SJSA1 (cell line): ENCODE measurements at regions not wholly inside any gene's neighbourhood (a gene's known extent, or its start where the extent isn't known, plus 50 kb on each side); places are given as distances from the start of the nearest gene placed in this dataset.

ENCODE experiments used
- DNase-seq, 2 experiments: peaks; one replicate each; pipeline ENCODE4 v3.0.0-alpha.2; 2015 to 2020; ENCODE audit warnings: low spot score in 2 of 2, low read depth in 1 of 2
- H3K27ac ChIP-seq: fragments of 250-450 bp; sonication (Bioruptor Pico); 2 replicates; pipeline ENCODE4 v1.5.1; 2020; ENCODE audit warnings: mild to moderate bottlenecking, moderate library complexity
- H3K27me3 ChIP-seq: fragments of 250-450 bp; sonication (Bioruptor Pico); replicated peaks from 2 replicates; pipeline ENCODE4 v1.5.1; 2020; ENCODE audit warnings: mild to moderate bottlenecking, moderate library complexity
- H3K36me3 ChIP-seq: fragments of 250-450 bp; sonication (Bioruptor Pico); 2 replicates; pipeline ENCODE4 v1.5.1; 2020; ENCODE audit warnings: mild to moderate bottlenecking
- H3K4me1 ChIP-seq: fragments of 250-450 bp; sonication (Bioruptor Pico); replicated peaks from 2 replicates; pipeline ENCODE4 v1.6.1; 2021; ENCODE audit warnings: mild to moderate bottlenecking
- H3K4me3 ChIP-seq: fragments of 250-450 bp; sonication (Bioruptor Pico); 2 replicates; pipeline ENCODE4 v1.5.1; 2020; ENCODE audit warnings: mild to moderate bottlenecking
- H3K9me3 ChIP-seq: fragments of 250-450 bp; sonication (Bioruptor Pico); replicated peaks from 2 replicates; pipeline ENCODE4 v1.5.1; 2020; ENCODE audit warnings: mild to moderate bottlenecking

DNA sequence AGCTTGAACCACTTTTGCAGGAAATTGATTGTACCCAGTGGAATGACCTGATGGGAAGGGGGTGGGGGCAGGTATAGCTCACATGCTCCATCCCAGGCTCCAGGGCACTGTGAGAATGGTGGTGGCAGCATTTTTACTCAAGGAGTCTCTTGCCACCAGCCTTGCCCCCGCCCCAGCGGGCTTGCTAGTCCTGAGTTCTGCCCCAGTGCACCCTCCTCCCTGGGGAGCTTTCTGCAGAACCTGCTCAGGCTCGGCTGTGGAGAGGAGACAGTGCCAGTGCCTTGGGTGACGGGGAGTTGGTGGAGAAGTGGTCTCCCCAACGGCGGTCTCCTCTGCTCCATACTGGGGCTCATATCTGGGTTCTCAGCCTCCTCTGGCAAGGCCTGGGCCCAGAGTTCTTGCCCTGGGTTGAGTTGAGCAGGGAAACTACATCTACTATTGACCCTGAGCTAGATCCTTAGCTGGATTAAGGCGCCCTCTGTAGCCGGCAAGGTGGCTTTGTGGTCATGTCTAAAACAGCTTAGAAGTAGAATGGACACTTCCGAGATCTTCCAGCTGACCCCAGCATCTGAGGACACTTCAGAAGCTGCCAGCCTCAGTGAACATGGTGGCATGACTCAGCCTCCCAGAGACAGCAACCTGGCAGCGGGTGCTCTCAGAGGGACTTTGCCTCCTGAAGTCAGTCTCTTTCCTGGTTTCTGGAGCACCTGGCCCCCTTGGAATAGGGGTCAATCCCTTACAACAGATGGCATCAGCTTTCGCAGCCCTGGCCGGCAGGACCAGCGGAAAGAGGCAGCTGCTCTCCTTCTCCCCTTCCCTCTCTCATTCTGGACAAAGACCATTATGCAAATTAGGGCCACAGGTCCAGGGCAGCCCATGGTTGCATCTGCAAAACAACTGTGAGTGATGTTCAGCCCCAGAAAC is 363.4 kb upstream of the MKI67 start:
- DNase-seq = no peak
- Histone ChIP-seq H3K4me1 (no peaks in the 10 kb centered on the region), H3K9me3 (peaks cover 10% of the 10 kb centered on the region), H3K36me3 (no peaks in the 10 kb centered on the region), H3K27me3 (no peaks in the 10 kb centered on the region), H3K4me3 (no peak overlapping the region), H3K27ac (no peak overlapping the region)

DNA sequence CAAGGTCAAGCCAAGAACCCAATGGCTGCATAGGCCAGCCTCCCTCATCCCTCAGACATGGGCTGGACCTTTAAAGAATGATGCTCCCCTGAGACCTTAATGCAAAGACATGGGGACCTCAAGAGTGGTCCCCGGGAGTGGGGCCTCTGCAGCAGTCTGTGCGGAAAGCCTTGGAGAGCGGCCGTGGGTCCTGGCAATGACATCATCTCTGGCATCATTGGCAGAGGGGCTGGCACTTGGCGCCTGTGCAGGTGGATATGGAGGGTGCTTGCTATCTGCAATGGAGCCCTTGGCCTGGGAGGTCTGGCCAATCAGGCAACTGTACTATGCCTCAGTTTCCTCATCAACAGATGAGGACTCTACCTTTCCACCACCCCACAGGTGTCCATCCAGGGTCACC is 365.5 kb upstream of the MKI67 start:
- Histone ChIP-seq H3K4me1 (no peaks in the 10 kb centered on the region), H3K27ac (no peak overlapping the region), H3K27me3 (no peaks in the 10 kb centered on the region), H3K4me3 (no peak overlapping the region), H3K36me3 (no peaks in the 10 kb centered on the region), H3K9me3 (peaks cover 7% of the 10 kb centered on the region)
- DNase-seq = no peak

DNA sequence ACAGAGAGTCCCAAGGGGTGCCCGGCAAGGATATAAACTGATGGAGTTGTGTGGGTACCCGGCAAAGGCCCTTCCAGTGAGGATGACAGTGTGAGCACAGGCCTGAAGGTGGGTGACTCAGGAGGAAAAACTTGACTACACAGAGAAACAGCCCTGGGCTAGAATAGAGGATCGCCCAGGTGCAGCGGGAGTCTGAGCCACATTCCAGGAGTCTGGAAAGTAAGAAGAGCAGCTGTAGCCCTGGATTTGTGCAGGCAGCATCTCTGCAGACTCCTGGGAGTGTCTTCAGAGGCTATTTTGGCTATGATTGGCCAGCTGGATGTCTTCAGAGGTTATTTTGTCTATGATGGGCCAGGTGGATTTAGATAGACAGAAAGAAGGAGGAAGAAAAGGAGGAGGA is 367.6 kb upstream of the MKI67 start:
- no peak for DNase-seq
- H3K27me3 ChIP-seq = no peaks in the 10 kb centered on the region
- no peaks in the 10 kb centered on the region for H3K4me1 ChIP-seq
- 0 out of 2 replicates have a peak, but pooled peaks cover 3% of the 10 kb centered on the region for H3K9me3 ChIP-seq
- no peak overlapping the region for H3K27ac ChIP-seq
- no peak overlapping the region for H3K4me3 ChIP-seq
- H3K36me3 ChIP-seq = no peaks in the 10 kb centered on the region

DNA sequence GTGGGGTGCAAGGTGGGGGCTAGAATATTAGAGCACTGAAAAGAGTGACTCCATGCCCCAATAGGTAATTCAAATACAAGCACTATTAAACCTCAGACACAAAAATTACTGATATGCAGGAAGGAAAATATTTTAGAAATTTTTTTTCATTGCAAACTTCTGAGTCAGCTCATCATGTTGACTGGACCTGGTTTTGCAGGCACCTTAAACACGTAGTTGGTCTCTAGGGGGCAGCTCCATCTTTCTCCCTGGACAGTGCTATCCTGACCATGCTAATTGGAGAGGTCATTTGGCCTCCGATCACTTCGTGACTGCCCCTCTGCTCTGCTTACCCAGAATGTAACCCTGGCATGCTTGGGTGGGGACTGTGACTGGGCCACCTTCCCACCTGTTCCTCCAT is 368.4 kb upstream of the MKI67 start:
- H3K27me3 ChIP-seq = no peaks in the 10 kb centered on the region
- 0 out of 2 replicates have a peak, but pooled peaks cover 3% of the 10 kb centered on the region for H3K9me3 ChIP-seq
- H3K27ac ChIP-seq = no peak overlapping the region
- H3K36me3 ChIP-seq = no peaks in the 10 kb centered on the region
- H3K4me3 ChIP-seq = no peak overlapping the region
- H3K4me1 ChIP-seq = no peaks in the 10 kb centered on the region
- no peak for DNase-seq

DNA sequence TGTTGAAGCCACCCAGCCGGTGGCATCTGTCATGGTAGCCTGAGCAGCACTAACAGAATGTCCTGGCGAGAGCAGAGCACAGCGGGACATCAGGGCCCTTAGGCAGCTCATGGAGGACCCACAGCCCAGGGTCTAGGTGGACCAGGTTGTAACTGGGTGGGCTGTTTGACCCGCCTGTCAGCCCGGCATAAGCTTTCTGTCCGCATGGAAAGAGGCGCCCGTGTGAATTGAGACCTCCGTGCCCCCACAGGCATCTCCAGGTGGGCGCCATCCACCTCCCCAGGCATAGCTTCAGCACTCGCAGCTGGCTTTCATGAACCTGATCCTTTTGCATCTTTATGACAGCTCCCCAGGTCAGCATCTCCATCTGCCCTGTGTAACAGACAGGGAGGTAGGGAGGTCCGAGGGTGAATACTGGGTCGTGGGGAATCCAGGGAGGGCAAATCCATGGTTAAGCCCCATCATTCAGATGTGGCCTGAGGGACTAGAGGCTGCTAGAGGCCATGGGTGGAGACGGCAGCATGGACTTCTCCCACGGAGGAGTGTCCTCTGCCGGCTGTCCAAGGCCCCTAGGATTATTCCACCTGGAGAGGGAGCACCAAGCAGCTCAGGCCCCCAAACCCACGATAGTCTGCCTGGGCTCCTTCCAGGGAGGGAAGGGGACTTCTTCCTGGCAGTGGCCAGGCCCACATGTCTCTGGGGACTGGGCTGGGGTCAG is 371.6 kb upstream of the MKI67 start:
- no peaks in the 10 kb centered on the region for H3K27me3 ChIP-seq
- no peak overlapping the region for H3K27ac ChIP-seq
- no peak overlapping the region for H3K4me3 ChIP-seq
- peaks cover 9% of the 10 kb centered on the region for H3K9me3 ChIP-seq
- no peaks in the 10 kb centered on the region for H3K36me3 ChIP-seq
- no peaks in the 10 kb centered on the region for H3K4me1 ChIP-seq
- DNase-seq = no peak

DNA sequence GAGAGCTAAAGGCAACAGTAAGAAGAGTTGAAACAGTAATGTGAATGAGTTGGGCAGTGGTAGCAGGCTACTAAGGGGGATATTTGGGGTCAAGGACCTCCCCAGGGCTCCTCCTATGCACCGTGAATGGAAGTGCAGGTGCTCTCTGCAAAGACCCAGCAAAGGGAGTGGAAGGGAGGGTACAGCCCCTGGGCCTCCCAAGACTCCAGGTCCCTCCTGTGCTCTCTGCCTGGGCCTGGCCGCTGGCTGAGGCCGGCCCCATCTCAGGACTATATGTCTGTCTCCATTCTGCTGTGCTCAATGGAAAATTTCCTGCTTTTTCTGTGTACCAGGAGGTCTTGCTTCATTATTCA is 372.1 kb upstream of the MKI67 start:
- Histone ChIP-seq H3K9me3 (peaks cover 9% of the 10 kb centered on the region), H3K4me3 (no peak overlapping the region), H3K4me1 (no peaks in the 10 kb centered on the region), H3K36me3 (no peaks in the 10 kb centered on the region), H3K27ac (no peak overlapping the region), H3K27me3 (no peaks in the 10 kb centered on the region)
- DNase-seq = no peak

DNA sequence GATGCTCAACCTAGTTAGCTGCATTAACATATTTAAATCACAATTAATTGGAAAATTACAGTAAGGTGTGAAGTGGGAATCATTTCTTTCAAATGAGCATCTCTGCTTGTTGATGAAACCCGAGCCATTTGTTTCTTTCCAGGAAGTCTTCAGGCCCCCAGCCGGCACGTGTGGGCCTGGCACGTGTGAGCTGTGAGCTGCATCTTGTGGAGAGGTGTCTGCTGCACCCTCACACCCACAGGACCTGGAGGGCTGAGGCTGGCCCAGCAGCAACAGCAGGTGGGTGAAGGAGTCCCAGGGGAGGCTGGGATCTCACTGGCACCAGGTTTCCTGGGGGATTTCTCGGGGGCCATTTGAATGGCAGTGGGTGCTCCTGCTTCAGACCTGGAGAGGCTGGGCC is 372.5 kb upstream of the MKI67 start:
- Histone ChIP-seq H3K36me3 (no peaks in the 10 kb centered on the region), H3K4me1 (no peaks in the 10 kb centered on the region), H3K27me3 (no peaks in the 10 kb centered on the region), H3K9me3 (peaks cover 9% of the 10 kb centered on the region), H3K27ac (no peak overlapping the region), H3K4me3 (no peak overlapping the region)
- no peak for DNase-seq

DNA sequence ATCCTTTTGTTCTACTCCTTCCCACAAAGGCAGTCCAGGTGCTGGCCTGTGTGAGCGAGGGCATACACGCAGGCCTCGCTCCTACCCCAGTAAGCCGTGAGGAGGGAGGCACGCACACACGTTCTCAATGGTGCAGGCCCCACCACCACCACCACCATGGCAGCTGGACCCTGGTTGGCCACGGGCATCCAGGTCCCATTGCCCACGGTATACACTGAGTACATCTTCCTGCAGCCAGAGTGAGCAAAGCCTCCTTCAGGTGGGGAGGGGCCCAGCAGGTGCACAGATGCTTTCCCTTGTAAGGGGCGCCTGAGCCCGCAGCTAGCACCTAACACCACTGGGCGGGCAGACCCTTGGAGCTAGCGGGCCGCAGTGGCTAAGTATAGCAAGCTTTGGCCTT is 373.3 kb upstream of the MKI67 start:
- no peak for DNase-seq
- no peaks in the 10 kb centered on the region for H3K27me3 ChIP-seq
- H3K27ac ChIP-seq = no peak overlapping the region
- no peaks in the 10 kb centered on the region for H3K4me1 ChIP-seq
- H3K4me3 ChIP-seq = no peak overlapping the region
- H3K36me3 ChIP-seq = no peaks in the 10 kb centered on the region
- peaks cover 12% of the 10 kb centered on the region for H3K9me3 ChIP-seq

DNA sequence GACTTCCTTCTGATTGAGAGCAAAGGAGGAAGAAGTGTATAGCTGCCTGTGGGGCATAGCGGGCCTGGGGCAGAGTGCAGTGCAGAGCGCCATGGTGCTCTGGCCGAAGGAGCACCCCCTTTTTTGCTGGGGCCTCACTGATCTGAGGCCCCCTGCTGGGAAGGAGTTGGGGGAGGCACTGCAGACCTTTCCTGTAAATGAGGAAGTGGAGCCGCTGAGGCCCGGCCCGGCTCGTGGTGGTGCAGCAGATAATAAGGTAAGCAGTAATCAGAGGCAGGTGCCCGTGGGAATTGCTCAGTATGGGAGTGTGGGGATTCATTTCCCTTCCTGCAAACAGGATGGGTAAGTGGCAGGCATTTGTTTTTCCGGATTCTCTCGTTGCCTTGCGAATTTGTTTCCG is 373.7 kb upstream of the MKI67 start:
- Histone ChIP-seq H3K36me3 (no peaks in the 10 kb centered on the region), H3K27me3 (no peaks in the 10 kb centered on the region), H3K4me1 (no peaks in the 10 kb centered on the region), H3K4me3 (no peak overlapping the region), H3K9me3 (peaks cover 14% of the 10 kb centered on the region), H3K27ac (no peak overlapping the region)
- DNase-seq = no peak

DNA sequence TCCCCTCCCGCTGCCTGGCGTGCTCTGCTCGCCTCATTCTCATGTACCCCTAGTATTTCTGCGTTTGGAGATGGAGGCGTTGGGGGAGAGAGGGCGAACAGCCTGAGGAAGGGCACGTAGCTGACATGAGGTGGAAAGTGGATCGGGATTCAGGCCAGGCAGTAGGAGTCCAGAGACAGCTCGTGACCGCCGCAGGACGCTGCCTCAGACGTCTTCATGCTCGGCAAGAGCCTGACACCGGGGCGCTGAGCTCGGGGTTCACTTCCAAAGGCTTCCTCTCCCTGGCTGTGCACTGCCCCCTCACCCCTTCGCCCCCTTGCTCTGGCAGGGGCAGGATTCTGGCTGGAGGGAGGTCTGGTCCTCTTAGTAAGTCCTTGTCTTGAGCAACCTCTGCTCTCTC is 374.4 kb upstream of the MKI67 start:
- H3K4me3 ChIP-seq = no peak overlapping the region
- H3K27me3 ChIP-seq = no peaks in the 10 kb centered on the region
- H3K9me3 ChIP-seq = peaks cover 14% of the 10 kb centered on the region
- no peaks in the 10 kb centered on the region for H3K4me1 ChIP-seq
- no peak for DNase-seq
- no peak overlapping the region for H3K27ac ChIP-seq
- no peaks in the 10 kb centered on the region for H3K36me3 ChIP-seq

DNA sequence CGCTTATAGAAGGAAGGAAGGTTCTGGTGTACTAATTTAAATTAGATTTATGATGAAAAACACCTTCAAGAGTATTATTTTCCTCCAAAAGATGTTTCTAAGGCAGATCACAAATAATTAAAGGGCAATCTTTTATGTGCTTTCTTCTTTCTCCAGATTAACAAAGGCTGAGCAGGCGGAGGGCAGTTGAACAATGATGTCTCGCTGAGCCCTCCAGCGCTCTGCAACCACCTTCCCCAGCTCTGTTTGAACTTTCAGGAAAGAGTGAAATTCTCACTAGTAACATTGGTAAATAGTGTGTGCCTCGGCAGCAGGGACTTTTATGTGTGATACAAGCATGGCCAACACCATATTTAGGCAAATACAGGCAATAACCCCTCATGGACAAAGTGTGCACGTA is 379.1 kb upstream of the MKI67 start:
- no peak overlapping the region for H3K4me3 ChIP-seq
- peaks cover 11% of the 10 kb centered on the region for H3K9me3 ChIP-seq
- no peaks in the 10 kb centered on the region for H3K27me3 ChIP-seq
- no peak for DNase-seq
- no peaks in the 10 kb centered on the region for H3K36me3 ChIP-seq
- no peak overlapping the region for H3K27ac ChIP-seq
- H3K4me1 ChIP-seq = no peaks in the 10 kb centered on the region

DNA sequence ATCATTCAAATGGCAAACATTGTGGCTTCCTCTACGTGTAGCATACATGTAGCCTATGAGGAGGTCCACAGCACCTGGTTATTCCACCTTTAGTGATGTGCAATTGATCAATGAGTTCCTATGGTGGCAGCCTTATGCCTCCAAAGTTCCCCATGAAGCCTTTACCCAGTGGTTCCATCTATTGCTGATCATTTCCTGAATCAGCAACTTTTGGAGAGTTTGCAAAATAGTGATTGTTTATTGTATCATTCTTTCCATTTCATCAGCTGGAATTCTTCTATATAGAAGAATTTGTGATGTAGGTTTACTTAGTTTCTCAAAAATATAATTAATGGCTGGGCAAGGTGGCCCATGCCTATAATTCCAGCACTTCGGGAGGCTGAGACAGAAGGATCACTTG is 380.2 kb upstream of the MKI67 start:
- peaks cover 7% of the 10 kb centered on the region for H3K9me3 ChIP-seq

DNA sequence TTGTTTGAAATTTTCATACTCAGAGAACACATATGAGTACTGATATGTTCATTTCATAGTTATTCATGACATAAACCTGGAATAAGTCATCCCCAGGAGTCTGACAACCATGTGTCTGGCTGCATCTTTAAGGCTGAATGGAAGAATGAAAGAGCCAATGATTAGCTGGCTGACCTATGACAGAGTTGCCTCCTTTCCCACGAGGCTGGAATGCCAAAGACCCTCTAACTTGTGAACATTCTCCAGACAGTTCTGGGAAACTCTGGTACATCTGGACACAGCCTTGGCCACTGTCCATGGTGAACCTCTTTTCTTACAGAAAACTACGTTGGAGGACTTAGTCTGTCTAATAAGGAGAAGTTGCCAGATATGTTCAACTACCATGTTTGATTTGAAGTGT is 380.8 kb upstream of the MKI67 start:
- DNase-seq = no peak
- no peaks in the 10 kb centered on the region for H3K36me3 ChIP-seq
- no peak overlapping the region for H3K4me3 ChIP-seq
- no peaks in the 10 kb centered on the region for H3K27me3 ChIP-seq
- H3K4me1 ChIP-seq = no peaks in the 10 kb centered on the region
- H3K9me3 ChIP-seq = peaks cover 5% of the 10 kb centered on the region
- H3K27ac ChIP-seq = no peak overlapping the region

More for the DNA sequence above, 380.2 kb upstream of the MKI67 start:
- H3K27me3 ChIP-seq = no peaks in the 10 kb centered on the region
- H3K36me3 ChIP-seq = no peaks in the 10 kb centered on the region
- no peak for DNase-seq
- H3K4me1 ChIP-seq = no peaks in the 10 kb centered on the region
- H3K27ac ChIP-seq = no peak overlapping the region
- no peak overlapping the region for H3K4me3 ChIP-seq

DNA sequence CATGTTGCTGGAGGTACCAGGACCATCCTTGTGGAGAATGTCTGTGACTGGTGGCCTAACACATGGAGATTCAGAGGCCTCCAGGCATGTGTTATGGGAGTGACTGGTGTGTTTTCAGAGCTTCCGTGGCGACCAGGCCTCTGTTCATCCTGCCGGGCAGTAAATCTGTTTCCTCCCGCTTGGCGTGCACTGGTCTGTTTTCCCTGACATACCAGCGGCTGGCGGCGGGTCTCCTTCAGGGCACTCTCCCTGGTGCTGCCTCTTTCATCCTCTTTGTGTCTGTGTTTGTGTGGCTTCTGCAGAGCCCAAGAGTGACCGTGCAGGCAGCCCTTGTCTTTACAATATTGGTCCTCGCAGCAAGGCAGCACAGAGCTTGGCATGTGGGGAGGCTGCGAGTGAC is 385.1 kb upstream of the MKI67 start:
- Histone ChIP-seq H3K27me3 (no peaks in the 10 kb centered on the region), H3K9me3 (peaks cover 5% of the 10 kb centered on the region; the same call in 1 of the 2 replicates), H3K27ac (no peak overlapping the region), H3K4me1 (no peaks in the 10 kb centered on the region), H3K4me3 (no peak overlapping the region), H3K36me3 (no peaks in the 10 kb centered on the region)
- no peak for DNase-seq
